Uterus (tissue), 2 donors: ENCODE measurements at regions not wholly inside any gene's neighbourhood (a gene's known extent, or its start where the extent isn't known, plus 50 kb on each side); places are given as distances from the start of the nearest gene placed in this dataset.
"Not testable (repeated sequence)": the region's sequence is repeated elsewhere in the genome, so short reads cannot be mapped to it uniquely, and the experiment has no call there.

ENCODE experiments used
- POLR2A ChIP-seq, 2 donors: fragments of 450-650 bp; IDR thresholded peaks; one replicate each; pipeline ENCODE4 v1.6.1; 2016; ENCODE audit warnings: antibody characterized with exemption in 2 of 2, mild to moderate bottlenecking in 1 of 2, moderate library complexity in 1 of 2
- TF ChIP-seq, protein P1 (sequence below), 4 experiments: fragments of 200-600 bp in 2 of 4; fragments of 450-650 bp in 2 of 4; sonication (generic) in 2 of 4; IDR thresholded peaks; one replicate each; pipeline ENCODE4 v1.5.1; 2016 to 2019; ENCODE audit warnings: antibody characterized with exemption in 4 of 4, mild to moderate bottlenecking in 2 of 4, moderate library complexity in 1 of 4

DNA sequence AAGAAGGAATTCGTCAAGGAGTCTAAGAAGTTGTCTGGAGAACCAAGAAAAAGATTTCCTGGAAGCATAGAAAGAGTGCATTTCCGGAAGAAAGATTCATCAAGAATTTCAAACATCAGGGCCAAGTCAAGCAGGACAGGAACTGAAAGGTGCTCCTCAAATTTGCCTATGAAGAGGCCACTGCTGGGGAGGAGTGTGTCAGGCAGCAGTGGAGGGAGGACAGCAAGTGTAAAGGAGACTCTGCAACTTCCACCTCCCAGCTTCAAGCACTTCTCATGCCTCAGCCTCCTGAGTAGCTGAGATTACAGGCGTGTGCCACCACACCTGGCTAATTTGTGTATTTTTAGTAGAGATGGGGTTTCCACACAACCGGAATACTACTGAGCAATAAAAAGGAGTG lies 105.8 kb upstream of the PLEKHM1 start:
- TF ChIP-seq, protein P1, sequence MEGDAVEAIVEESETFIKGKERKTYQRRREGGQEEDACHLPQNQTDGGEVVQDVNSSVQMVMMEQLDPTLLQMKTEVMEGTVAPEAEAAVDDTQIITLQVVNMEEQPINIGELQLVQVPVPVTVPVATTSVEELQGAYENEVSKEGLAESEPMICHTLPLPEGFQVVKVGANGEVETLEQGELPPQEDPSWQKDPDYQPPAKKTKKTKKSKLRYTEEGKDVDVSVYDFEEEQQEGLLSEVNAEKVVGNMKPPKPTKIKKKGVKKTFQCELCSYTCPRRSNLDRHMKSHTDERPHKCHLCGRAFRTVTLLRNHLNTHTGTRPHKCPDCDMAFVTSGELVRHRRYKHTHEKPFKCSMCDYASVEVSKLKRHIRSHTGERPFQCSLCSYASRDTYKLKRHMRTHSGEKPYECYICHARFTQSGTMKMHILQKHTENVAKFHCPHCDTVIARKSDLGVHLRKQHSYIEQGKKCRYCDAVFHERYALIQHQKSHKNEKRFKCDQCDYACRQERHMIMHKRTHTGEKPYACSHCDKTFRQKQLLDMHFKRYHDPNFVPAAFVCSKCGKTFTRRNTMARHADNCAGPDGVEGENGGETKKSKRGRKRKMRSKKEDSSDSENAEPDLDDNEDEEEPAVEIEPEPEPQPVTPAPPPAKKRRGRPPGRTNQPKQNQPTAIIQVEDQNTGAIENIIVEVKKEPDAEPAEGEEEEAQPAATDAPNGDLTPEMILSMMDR (IDR thresholded peaks at IDR 0.05): not testable (repeated sequence)
- not testable (repeated sequence) for TF ChIP-seq POLR2A (IDR thresholded peaks at IDR 0.05)
